ENCODE measurements at regions not wholly inside any gene's neighbourhood (a gene's known extent, or its start where the extent isn't known, plus 50 kb on each side); places are given as distances from the start of the nearest gene placed in this dataset.
"Not testable (repeated sequence)": the region's sequence is repeated elsewhere in the genome, so short reads cannot be mapped to it uniquely, and the experiment has no call there.

GRCh38 chr19:31818798-31819105 lies 469.5 kb upstream of the TSHZ3 start:
- no peak for DNase-seq

- DNase-seq: no peak
Measured at GRCh38 chr19:31819837-31820236, 470.6 kb upstream of the TSHZ3 start.

- DNase-seq: no peak
Measured at GRCh38 chr19:31821346-31821745, 472.1 kb upstream of the TSHZ3 start.

- DNase-seq: no peak
Measured at GRCh38 chr19:31825134-31826094, 476.2 kb upstream of the TSHZ3 start.

GRCh38 chr19:31826325-31826724 lies 477.1 kb upstream of the TSHZ3 start:
- DNase-seq: no peak

GRCh38 chr19:31831421-31832175 lies 482.4 kb upstream of the TSHZ3 start:
- DNase-seq: no peak

- no peak for DNase-seq
Measured at GRCh38 chr19:31832176-31832548, 482.9 kb upstream of the TSHZ3 start.

- DNase-seq: no peak
Measured at GRCh38 chr19:31834070-31834469, 484.8 kb upstream of the TSHZ3 start.

- DNase-seq: peak; percentile 11
Measured at GRCh38 chr19:31838163-31838815, 489.1 kb upstream of the TSHZ3 start.

GRCh38 chr19:31840371-31840770 lies 491.1 kb upstream of the TSHZ3 start:
- no peak for DNase-seq

- DNase-seq: no peak
Measured at GRCh38 chr19:31841755-31842154, 492.5 kb upstream of the TSHZ3 start.

GRCh38 chr19:31863122-31863521 lies 482.3 kb upstream of the ZNF507 start:
- no peak for DNase-seq

- no peak for DNase-seq
Measured at GRCh38 chr19:31874313-31874712, 471.1 kb upstream of the ZNF507 start.

- no peak for DNase-seq
Measured at GRCh38 chr19:31875591-31875990, 469.8 kb upstream of the ZNF507 start.

GRCh38 chr19:31880283-31880682 lies 465.1 kb upstream of the ZNF507 start:
- no peak for DNase-seq

- DNase-seq: no peak
Measured at GRCh38 chr19:31881988-31882387, 463.4 kb upstream of the ZNF507 start.

GRCh38 chr19:31882709-31883108 lies 462.7 kb upstream of the ZNF507 start:
- no peak for DNase-seq

GRCh38 chr19:31883296-31883990 lies 462.0 kb upstream of the ZNF507 start:
- no peak for DNase-seq

GRCh38 chr19:31885280-31885853 lies 460.0 kb upstream of the ZNF507 start:
- DNase-seq: no peak

GRCh38 chr19:31890230-31890629 lies 455.2 kb upstream of the ZNF507 start:
- no peak for DNase-seq

- DNase-seq: no peak
Measured at GRCh38 chr19:31892060-31892459, 453.4 kb upstream of the ZNF507 start.

- not testable (repeated sequence) for DNase-seq
Measured at GRCh38 chr19:31893491-31893890, 451.9 kb upstream of the ZNF507 start.

- DNase-seq: no peak
Measured at GRCh38 chr19:31894451-31894850, 451.0 kb upstream of the ZNF507 start.
